HG02759 (cell line): ENCODE measurements at regions not wholly inside any gene's neighbourhood (a gene's known extent, or its start where the extent isn't known, plus 50 kb on each side); places are given as distances from the start of the nearest gene placed in this dataset.
A peak's percentile ranks its signal among the peaks of the same experiment; 100 is the strongest.
"Not testable (repeated sequence)": the region's sequence is repeated elsewhere in the genome, so short reads cannot be mapped to it uniquely, and the experiment has no call there.

ENCODE experiments used
- ATAC-seq: cut with Tn5 transposase; IDR thresholded peaks from one replicate; pipeline ENCODE4 v1.9.1; 2021; ENCODE audit warnings: mild to moderate bottlenecking, moderate library complexity; ENCODE audit not compliant: unreplicated experiment

GRCh38 chr9:66152406-66152805, 415.5 kb downstream of the FOXD4L4 start:
- ATAC-seq: not testable (repeated sequence)

GRCh38 chr9:66153021-66153725, 416.2 kb downstream of the FOXD4L4 start:
- peak; percentile 100 for ATAC-seq

- not testable (repeated sequence) for ATAC-seq
Measured at GRCh38 chr9:66153971-66154691, 417.2 kb downstream of the FOXD4L4 start.

- not testable (repeated sequence) for ATAC-seq
Measured at GRCh38 chr9:66182316-66182715, 445.4 kb downstream of the FOXD4L4 start.

- not testable (repeated sequence) for ATAC-seq
Measured at GRCh38 chr9:66183648-66184047, 446.7 kb downstream of the FOXD4L4 start.

- ATAC-seq: not testable (repeated sequence)
Measured at GRCh38 chr9:66197199-66197598, 460.3 kb downstream of the FOXD4L4 start.

GRCh38 chr9:66198421-66198820, 461.5 kb downstream of the FOXD4L4 start:
- not testable (repeated sequence) for ATAC-seq

GRCh38 chr9:66206617-66207016, 469.7 kb downstream of the FOXD4L4 start:
- peak; percentile 75 for ATAC-seq

GRCh38 chr9:66207914-66208313, 471.0 kb downstream of the FOXD4L4 start:
- ATAC-seq: not testable (repeated sequence)

GRCh38 chr9:66244763-66245162, 507.8 kb downstream of the FOXD4L4 start:
- ATAC-seq: not testable (repeated sequence)

GRCh38 chr9:66245481-66245880, 508.5 kb downstream of the FOXD4L4 start:
- ATAC-seq: not testable (repeated sequence)

GRCh38 chr9:66257581-66257980, 520.6 kb downstream of the FOXD4L4 start:
- not testable (repeated sequence) for ATAC-seq

- ATAC-seq: not testable (repeated sequence)
Measured at GRCh38 chr9:66261576-66261975, 524.6 kb downstream of the FOXD4L4 start.

GRCh38 chr9:66263621-66264020, 526.7 kb downstream of the FOXD4L4 start:
- not testable (repeated sequence) for ATAC-seq

GRCh38 chr9:66264786-66265185, 527.8 kb downstream of the FOXD4L4 start:
- not testable (repeated sequence) for ATAC-seq

GRCh38 chr9:66266202-66266601, 529.3 kb downstream of the FOXD4L4 start:
- not testable (repeated sequence) for ATAC-seq

- ATAC-seq: not testable (repeated sequence)
Measured at GRCh38 chr9:66266856-66267430, 530.0 kb downstream of the FOXD4L4 start.

- not testable (repeated sequence) for ATAC-seq
Measured at GRCh38 chr9:66267684-66268083, 530.7 kb downstream of the FOXD4L4 start.

- not testable (repeated sequence) for ATAC-seq
Measured at GRCh38 chr9:66269024-66269423, 532.1 kb downstream of the FOXD4L4 start.

GRCh38 chr9:66269783-66270182, 532.8 kb downstream of the FOXD4L4 start:
- ATAC-seq: not testable (repeated sequence)

- not testable (repeated sequence) for ATAC-seq
Measured at GRCh38 chr9:66278809-66279208, 541.9 kb downstream of the FOXD4L4 start.
